H9 (cell line): ENCODE measurements at regions not wholly inside any gene's neighbourhood (a gene's known extent, or its start where the extent isn't known, plus 50 kb on each side); places are given as distances from the start of the nearest gene placed in this dataset.

Experiments used
- DNase-seq: peaks from one replicate; pipeline ENCODE4 v3.0.0-alpha.2; 2017
- H2AFZ ChIP-seq: one replicate; pipeline ENCODE4 v1.6.1; 2013; ENCODE audit warnings: mild to moderate bottlenecking, low read length, control low read depth, moderate library complexity
- H2AK5ac ChIP-seq: 2 replicates; pipeline ENCODE4 v1.6.1; 2013; ENCODE audit warnings: low read length, control low read depth, mixed read lengths; ENCODE audit not compliant: insufficient read length
- H2BK120ac ChIP-seq: one replicate; pipeline ENCODE4 v1.6.1; 2013; ENCODE audit warnings: low read depth, mild to moderate bottlenecking, low read length, control low read depth, inconsistent platforms; ENCODE audit not compliant: poor library complexity, severe bottlenecking
- H2BK12ac ChIP-seq: 2 replicates; pipeline ENCODE4 v1.6.1; 2013; ENCODE audit warnings: low read length, control low read depth, mixed read lengths, low read depth; ENCODE audit not compliant: insufficient read length
- H2BK15ac ChIP-seq: 2 replicates; pipeline ENCODE4 v1.6.1; 2013; ENCODE audit warnings: low read depth, low read length, control low read depth
- H2BK20ac ChIP-seq: one replicate; pipeline ENCODE4 v1.6.1; 2013; ENCODE audit warnings: low read depth, mild to moderate bottlenecking, low read length, control low read depth, inconsistent platforms; ENCODE audit not compliant: poor library complexity, severe bottlenecking
- H2BK5ac ChIP-seq: 2 replicates; pipeline ENCODE4 v1.6.1; 2013; ENCODE audit warnings: low read length, control low read depth, mixed read lengths; ENCODE audit not compliant: insufficient read length
- H3K14ac ChIP-seq: 2 replicates; pipeline ENCODE4 v1.6.1; 2013; ENCODE audit warnings: low read length, control low read depth; ENCODE audit not compliant: insufficient read depth
- H3K18ac ChIP-seq: 2 replicates; pipeline ENCODE4 v1.6.1; 2013; ENCODE audit warnings: low read depth, mild to moderate bottlenecking, mixed read lengths, low read length, control low read depth; ENCODE audit not compliant: insufficient read length
- H3K23ac ChIP-seq: 2 replicates; pipeline ENCODE4 v1.6.1; 2013; ENCODE audit warnings: low read length, control low read depth, mixed read lengths, low read depth; ENCODE audit not compliant: insufficient read length
- H3K23me2 ChIP-seq: 2 replicates; pipeline ENCODE4 v1.6.1; 2013; ENCODE audit warnings: low read depth, mild to moderate bottlenecking, mixed read lengths, low read length, control low read depth; ENCODE audit not compliant: insufficient read length, poor library complexity, severe bottlenecking
- H3K27ac ChIP-seq: 2 replicates; pipeline ENCODE4 v1.5.1; 2013; ENCODE audit warnings: low read length, control low read depth, mixed read lengths, low read depth; ENCODE audit not compliant: insufficient read length
- H3K27me3 ChIP-seq: 2 replicates; pipeline ENCODE4 v1.6.1; 2013; ENCODE audit warnings: low read length, control low read depth, inconsistent platforms; ENCODE audit not compliant: insufficient read depth
- H3K4ac ChIP-seq: 2 replicates; pipeline ENCODE4 v1.6.1; 2013; ENCODE audit warnings: low read depth, mild to moderate bottlenecking, control low read depth, inconsistent platforms, low read length, moderate library complexity
- H3K4me1 ChIP-seq: 2 replicates; pipeline ENCODE4 v1.6.1; 2013; ENCODE audit warnings: low read length, control low read depth, inconsistent platforms; ENCODE audit not compliant: insufficient read depth
- H3K4me2 ChIP-seq: 2 replicates; pipeline ENCODE4 v1.6.1; 2013; ENCODE audit warnings: low read length, control low read depth, mixed read lengths; ENCODE audit not compliant: insufficient read length, insufficient read depth
- H3K56ac ChIP-seq: 2 replicates; pipeline ENCODE4 v1.6.1; 2013; ENCODE audit warnings: low read depth, mild to moderate bottlenecking, mixed read lengths, low read length, control low read depth; ENCODE audit not compliant: insufficient read length
- H3K79me1 ChIP-seq: 2 replicates; pipeline ENCODE4 v1.6.1; 2013; ENCODE audit warnings: low read depth, mild to moderate bottlenecking, moderate library complexity, low read length, control low read depth, inconsistent platforms; ENCODE audit not compliant: insufficient read depth, poor library complexity, severe bottlenecking
- H3K79me2 ChIP-seq: 2 replicates; pipeline ENCODE4 v1.6.1; 2013; ENCODE audit warnings: low read length, control low read depth, inconsistent platforms; ENCODE audit not compliant: insufficient read depth
- H3K9ac ChIP-seq: 2 replicates; pipeline ENCODE4 v1.6.1; 2013; ENCODE audit warnings: low read length, control low read depth, mixed read lengths; ENCODE audit not compliant: insufficient read length; ENCODE audit errors: extremely low read depth
- H3K9me3 ChIP-seq: one replicate; pipeline ENCODE4 v1.6.1; 2013; ENCODE audit warnings: low read depth, low read length, inconsistent platforms; ENCODE audit not compliant: control insufficient read depth
- H3T11ph ChIP-seq: one replicate; pipeline ENCODE4 v1.6.1; 2013; ENCODE audit warnings: mild to moderate bottlenecking, low read length, control low read depth, inconsistent platforms
- H4K20me1 ChIP-seq: one replicate; pipeline ENCODE4 v1.6.1; 2013; ENCODE audit not compliant: control insufficient read depth, insufficient read length, insufficient read depth
- H4K5ac ChIP-seq: 2 replicates; pipeline ENCODE4 v1.6.1; 2013; ENCODE audit warnings: low read depth, mild to moderate bottlenecking, mixed read lengths, low read length, control low read depth; ENCODE audit not compliant: insufficient read length
- H4K8ac ChIP-seq: replicated peaks from 2 replicates; pipeline ENCODE4 v1.6.1; 2013; ENCODE audit warnings: low read length, control low read depth, mixed read lengths, low read depth; ENCODE audit not compliant: insufficient read length
- H4K91ac ChIP-seq: 2 replicates; pipeline ENCODE4 v1.6.1; 2013; ENCODE audit warnings: low read depth, mild to moderate bottlenecking, moderate library complexity, mixed read lengths, low read length, control low read depth; ENCODE audit not compliant: insufficient read length
- H3K27ac Mint-ChIP-seq, 3 experiments: 2 replicates in 2 of 3; 3 replicates in 1 of 3; pipeline ENCODE4 v1.8.0; 2020 to 2021; ENCODE audit warnings: mixed read lengths in 3 of 3, mild to moderate bottlenecking in 1 of 3, moderate library complexity in 1 of 3
- H3K27me3 Mint-ChIP-seq: 2 replicates; pipeline ENCODE4 v1.8.0; 2021; ENCODE audit warnings: low read depth, mild to moderate bottlenecking, moderate library complexity, mixed read lengths
- H3K36me3 Mint-ChIP-seq, 3 experiments: 2 replicates in 2 of 3; 3 replicates in 1 of 3; pipeline ENCODE4 v1.8.0; 2020 to 2021; ENCODE audit warnings: low read depth in 3 of 3, mixed read lengths in 3 of 3; ENCODE audit not compliant: insufficient read depth in 1 of 3
- H3K4me1 Mint-ChIP-seq, 2 experiments: 2 replicates each; pipeline ENCODE4 v1.8.0; 2020; ENCODE audit warnings: mixed read lengths in 2 of 2
- H3K4me3 Mint-ChIP-seq, 2 experiments: 2 replicates in 1 of 2; 3 replicates in 1 of 2; pipeline ENCODE4 v1.8.0; 2020 to 2021; ENCODE audit warnings: mild to moderate bottlenecking in 2 of 2, mixed read lengths in 2 of 2, moderate library complexity in 1 of 2
- H3K9me3 Mint-ChIP-seq, 2 experiments: 2 replicates in 1 of 2; 3 replicates in 1 of 2; pipeline ENCODE4 v1.8.0; 2020; ENCODE audit warnings: mild to moderate bottlenecking in 2 of 2, mixed read lengths in 2 of 2, moderate library complexity in 1 of 2
- CTCF ChIP-seq: fragments of 200-600 bp; sonication (generic); conservative IDR thresholded peaks from 3 replicates; pipeline ENCODE4 v1.8.0; 2021; ENCODE audit warnings: antibody characterized with exemption, mild to moderate bottlenecking
- WGBS: extraction: QIAGEN DNeasy Blood & Tissue Kit; methylation state at CpG from one replicate; pipeline ENCODE4 v1.1.7; 2013; ENCODE audit warnings: missing lambda C conversion rate, low lambda C conversion rate, mixed read lengths; ENCODE audit not compliant: insufficient read length; ENCODE audit errors: extremely low coverage; 5-methylcytosine and 5-hydroxymethylcytosine counted together

- no peak overlapping the region for H3K23ac ChIP-seq
- no peak overlapping the region for H3K27ac Mint-ChIP-seq
- peaks cover 3 to 5% of the 10 kb centered on the region in 2 experiments; a peak in 2 of 4 replicates for H3K4me1 Mint-ChIP-seq
- no peaks in the 10 kb centered on the region for H3K79me2 ChIP-seq
- no CpG with 5 or more reads among the region's 5 CpGs for WGBS
- no peak overlapping the region for H2AK5ac ChIP-seq
- H3K27me3 ChIP-seq: no peaks in the 10 kb centered on the region
- H3K27me3 Mint-ChIP-seq: no peaks in the 10 kb centered on the region
- no peak overlapping the region for H4K91ac ChIP-seq
- H2BK20ac ChIP-seq: no peak overlapping the region
- H3K79me1 ChIP-seq: no peaks in the 10 kb centered on the region
- DNase-seq: no peak
- H3K9me3 Mint-ChIP-seq: no peaks in the 10 kb centered on the region
- H3K36me3 Mint-ChIP-seq: peaks cover 0 to 2% (median 0%) of the 10 kb centered on the region in 3 experiments; a peak in 2 of 7 replicates
- no peak for TF ChIP-seq CTCF
- H3K9ac ChIP-seq: no peak overlapping the region
- H3K27ac ChIP-seq: no peak overlapping the region
- H3T11ph ChIP-seq: no peak overlapping the region
- H3K4ac ChIP-seq: no peak overlapping the region
- H4K8ac ChIP-seq: no peak overlapping the region
- H2BK120ac ChIP-seq: no peak overlapping the region
- no peak overlapping the region for H3K4me3 Mint-ChIP-seq
- no peak overlapping the region for H2BK15ac ChIP-seq
- H2BK5ac ChIP-seq: no peak overlapping the region
- no peaks in the 10 kb centered on the region for H3K9me3 ChIP-seq
- H3K18ac ChIP-seq: no peak overlapping the region
- no peak overlapping the region for H3K56ac ChIP-seq
- no peak overlapping the region for H3K4me2 ChIP-seq
- H3K23me2 ChIP-seq: no peaks in the 10 kb centered on the region
- no peak overlapping the region for H4K5ac ChIP-seq
- H4K20me1 ChIP-seq: no peaks in the 10 kb centered on the region
- no peak overlapping the region for H2BK12ac ChIP-seq
- no peak overlapping the region for H3K14ac ChIP-seq
- no peak overlapping the region for H2AFZ ChIP-seq
- H3K4me1 ChIP-seq: no peaks in the 10 kb centered on the region
These were observed 505.7 kb upstream of the AGTR1 start for GRCh38 chr3:148191966-148192365.
